Limb (tissue), 2 donors: ENCODE measurements at regions not wholly inside any gene's neighbourhood (a gene's known extent, or its start where the extent isn't known, plus 50 kb on each side); places are given as distances from the start of the nearest gene placed in this dataset.
"Not testable (repeated sequence)": the region's sequence is repeated elsewhere in the genome, so short reads cannot be mapped to it uniquely, and the experiment has no call there.

Source experiments
- DNase-seq, 2 donors: peaks; one replicate each; pipeline ENCODE4 v3.0.0-alpha.2; 2016; ENCODE audit errors: extremely low spot score in 2 of 2

DNA sequence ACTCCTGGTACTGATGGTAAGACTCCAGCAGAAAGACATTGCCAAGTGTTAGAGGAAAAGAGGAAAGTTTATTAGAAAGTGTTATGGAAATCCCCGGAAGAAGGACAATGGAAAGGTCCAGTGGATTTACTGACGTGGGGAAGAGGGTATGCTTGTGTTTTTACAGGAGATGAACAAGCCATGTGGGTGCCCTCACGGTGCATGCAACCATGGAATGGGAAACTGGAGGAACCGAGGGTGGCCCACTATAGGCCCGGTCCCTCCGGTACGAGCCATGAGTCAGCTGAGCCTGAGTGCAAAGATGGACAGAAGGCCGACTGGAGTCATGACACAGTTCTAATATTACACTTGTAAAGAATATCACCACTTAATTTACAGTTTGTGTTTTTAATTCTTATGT is 123.3 kb upstream of the ZCCHC13 start:
- no peak for DNase-seq

DNA sequence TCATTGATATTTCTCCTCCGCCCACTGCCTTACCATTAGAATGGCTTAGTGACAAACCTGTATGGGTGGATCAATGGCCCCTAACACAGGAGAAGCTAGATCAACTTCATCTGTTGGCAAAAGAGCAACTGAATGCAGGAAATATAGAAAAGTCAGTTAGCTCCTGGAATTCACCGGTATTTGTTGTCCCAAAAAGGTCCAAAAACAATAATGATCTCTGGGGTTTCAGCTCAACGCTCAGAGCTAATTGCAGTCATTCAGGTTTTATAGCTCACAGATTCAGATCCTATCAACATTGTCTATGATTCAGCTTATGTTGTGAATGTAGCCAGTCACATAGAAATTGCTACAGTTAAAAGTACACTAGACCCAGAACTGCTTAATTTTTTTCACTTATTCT is 124.0 kb upstream of the ZCCHC13 start:
- DNase-seq, result no peak

GRCh38 chrX:74179499-74179898 is 124.5 kb upstream of the ZCCHC13 start:
- DNase-seq, result no peak

DNA sequence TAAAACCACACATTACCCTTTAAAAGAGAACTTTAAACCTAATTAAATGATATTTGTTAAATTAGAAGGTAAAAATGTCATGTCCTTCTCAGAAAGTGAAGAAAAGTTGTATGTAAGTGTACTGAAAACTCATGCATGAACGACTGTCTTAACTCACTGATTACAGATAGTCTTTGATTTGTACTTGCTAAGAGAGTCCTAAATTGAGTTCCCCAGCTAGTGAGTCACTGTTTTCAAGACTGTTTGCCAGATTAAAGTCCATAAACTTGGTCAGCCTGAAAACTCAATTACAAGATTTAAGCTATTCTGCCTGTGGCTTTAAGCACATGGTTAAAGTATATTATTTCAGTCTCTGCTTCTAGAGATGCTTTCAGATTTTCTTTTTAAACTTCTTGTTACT is 124.9 kb upstream of the ZCCHC13 start:
- DNase-seq, result no peak

- peak in 1 of 2 donors; percentile 25 for DNase-seq
Measured at GRCh38 chrX:74178536-74178935, 125.4 kb upstream of the ZCCHC13 start.

DNA sequence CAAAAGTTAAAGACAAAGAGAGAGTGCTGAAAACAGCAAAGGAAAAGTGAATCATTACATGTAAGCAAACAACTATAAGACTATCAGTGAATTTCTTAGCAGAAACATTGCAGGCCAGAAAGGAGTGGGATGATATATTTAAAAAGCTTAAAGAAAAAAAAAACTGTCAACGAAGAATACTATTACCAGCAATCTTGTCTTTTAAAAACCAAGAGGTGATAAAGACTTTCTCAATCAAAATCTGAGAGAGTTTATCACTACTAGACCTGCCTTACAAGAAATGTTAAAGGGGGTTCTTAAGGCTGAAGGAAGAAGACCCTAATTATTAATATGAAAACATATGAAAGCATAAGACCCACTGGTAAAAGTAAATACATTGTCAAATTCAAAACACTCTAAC is 132.5 kb upstream of the ZCCHC13 start:
- no peak for DNase-seq

DNA sequence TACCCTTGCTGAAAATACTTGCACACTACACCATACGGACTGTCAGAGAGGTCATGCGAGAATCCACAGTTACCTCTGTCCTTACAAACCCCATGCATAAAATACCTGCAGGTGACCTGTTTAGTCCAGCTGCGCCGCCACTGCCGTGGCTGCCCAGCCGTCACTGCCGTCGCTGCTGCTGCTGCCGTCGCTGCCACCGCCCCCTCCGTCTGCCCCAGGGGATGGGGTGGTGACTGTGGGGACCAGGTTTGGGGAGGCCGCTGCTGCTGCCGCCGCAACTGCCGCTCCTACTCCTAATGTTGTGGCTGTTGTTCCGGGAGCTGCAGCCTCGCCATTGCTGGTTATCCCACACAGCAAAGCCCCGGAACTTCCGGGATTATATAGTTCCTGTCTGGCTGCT is 141.8 kb upstream of the ZCCHC13 start:
- DNase-seq, result no peak

- no peak for DNase-seq
Measured at GRCh38 chrX:74160816-74161215, 143.2 kb upstream of the ZCCHC13 start.

GRCh38 chrX:74160358-74160757 is 143.6 kb upstream of the ZCCHC13 start:
- DNase-seq, result no peak

- DNase-seq, result no peak
Measured at GRCh38 chrX:74147439-74147838, 156.5 kb upstream of the ZCCHC13 start.

- DNase-seq, result no peak
Measured at GRCh38 chrX:74138943-74139342, 165.0 kb upstream of the ZCCHC13 start.

- DNase-seq, result peak in 1 of 2 donors; percentile 74
Measured at GRCh38 chrX:74133156-74133796, 170.7 kb upstream of the ZCCHC13 start.

GRCh38 chrX:74132280-74132679 is 171.7 kb upstream of the ZCCHC13 start:
- DNase-seq, result no peak

DNA sequence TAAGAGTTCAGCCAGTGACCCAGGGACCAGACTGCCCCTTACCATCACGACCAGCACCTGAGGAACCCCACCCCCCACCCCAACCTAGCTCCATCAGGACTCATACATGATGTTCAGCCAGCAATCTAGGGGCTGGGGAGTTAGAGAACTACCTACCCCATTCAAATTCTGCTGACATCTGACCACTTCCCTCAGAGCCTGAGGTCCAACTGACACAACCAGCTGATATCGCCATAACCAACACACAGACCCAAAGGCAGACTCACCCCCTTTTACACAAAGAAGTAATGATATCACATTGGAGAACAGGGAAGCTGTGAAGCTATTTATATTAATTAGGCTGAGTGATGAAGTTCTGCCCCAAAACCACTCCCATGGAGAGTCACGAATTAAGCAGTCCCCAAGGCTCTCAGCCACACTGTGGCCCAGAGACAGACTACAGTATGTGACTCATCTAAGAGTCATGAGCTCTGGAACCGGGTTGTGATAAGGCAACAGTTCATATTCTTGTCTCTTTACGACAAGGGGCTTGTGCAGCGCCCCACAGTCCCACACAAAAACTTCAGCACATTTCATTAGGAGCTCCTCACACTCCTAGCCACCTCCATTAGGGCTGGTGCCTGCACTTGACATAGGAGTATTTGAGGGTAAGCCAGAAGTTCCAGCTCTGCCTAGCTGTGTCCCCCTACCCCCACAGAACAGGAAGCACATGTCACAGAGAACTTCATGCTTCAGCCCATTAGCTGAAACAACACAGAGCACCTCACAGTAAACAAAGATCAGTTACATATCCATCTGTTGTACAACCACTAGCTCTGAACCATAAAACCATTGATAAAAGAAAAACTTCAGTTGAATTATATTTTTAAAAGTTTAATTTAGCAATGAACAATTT is 184.7 kb upstream of the ZCCHC13 start:
- DNase-seq, result no peak

DNA sequence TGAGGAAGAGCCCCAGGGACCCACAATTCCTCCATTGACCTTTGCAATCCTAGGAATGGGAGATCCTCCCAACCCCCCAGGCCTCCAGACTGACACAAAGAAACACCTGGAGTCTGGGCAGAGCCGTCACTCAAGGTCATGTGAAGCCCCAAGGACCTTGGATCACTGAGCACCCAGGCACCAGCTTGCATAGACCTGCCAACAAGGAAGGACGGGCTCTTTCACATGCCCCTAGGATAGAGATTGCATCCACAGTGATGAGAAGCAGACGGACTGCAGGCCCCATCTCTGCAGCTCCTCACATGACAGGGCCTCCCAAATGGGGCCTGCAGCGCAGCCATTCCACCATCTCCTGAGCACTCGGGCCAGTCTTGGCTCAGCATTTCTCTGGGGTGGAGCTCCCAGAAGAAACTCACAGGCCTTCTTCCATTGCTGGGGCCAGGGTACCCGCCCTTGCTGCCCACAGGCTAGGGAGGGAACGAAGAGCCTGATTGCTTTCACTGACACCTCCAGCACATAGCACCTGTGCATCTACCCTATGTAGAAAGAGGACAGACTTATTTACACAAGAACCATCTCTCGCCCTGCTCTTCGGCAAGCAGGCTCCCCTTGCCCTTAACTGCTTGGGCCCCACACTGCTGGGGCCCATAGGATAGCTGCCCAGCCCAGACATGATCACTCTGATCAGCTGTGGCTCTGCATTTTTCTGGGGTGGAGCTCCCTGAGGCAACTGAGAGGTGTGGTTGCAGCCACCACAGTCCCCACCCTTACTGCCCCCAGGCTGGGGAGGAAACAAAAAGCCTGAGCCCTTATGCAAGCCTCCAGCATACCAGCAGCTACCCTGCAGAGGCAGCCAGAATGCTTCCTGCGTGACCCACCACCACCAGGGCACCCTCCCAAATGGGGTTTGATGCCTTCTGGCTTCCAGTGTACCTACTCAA is 185.7 kb upstream of the ZCCHC13 start:
- DNase-seq, result no peak

GRCh38 chrX:74111245-74111644 is 192.7 kb upstream of the ZCCHC13 start:
- DNase-seq, result no peak

DNA sequence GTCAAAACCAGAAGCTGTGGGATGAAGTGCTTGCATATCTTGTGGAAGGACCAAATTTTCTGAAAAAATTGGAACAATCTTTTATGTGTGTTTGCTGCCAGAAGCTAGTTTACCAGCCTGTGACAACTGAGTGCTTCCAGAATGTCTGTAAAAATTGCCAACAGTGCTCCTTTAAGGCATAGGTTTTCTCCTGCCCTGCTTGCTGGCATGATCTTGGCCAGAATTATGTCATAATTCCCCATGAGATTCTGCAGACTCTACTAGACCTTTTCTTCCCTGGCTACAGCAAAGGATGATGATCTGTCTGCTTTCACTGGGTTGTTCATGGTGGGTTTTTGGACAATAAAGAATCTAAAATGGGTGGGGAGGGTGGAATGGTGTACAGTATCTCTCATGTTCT is 196.3 kb upstream of the ZCCHC13 start:
- no peak for DNase-seq

GRCh38 chrX:74104356-74105015 is 199.5 kb upstream of the ZCCHC13 start:
- DNase-seq, result no peak

DNA sequence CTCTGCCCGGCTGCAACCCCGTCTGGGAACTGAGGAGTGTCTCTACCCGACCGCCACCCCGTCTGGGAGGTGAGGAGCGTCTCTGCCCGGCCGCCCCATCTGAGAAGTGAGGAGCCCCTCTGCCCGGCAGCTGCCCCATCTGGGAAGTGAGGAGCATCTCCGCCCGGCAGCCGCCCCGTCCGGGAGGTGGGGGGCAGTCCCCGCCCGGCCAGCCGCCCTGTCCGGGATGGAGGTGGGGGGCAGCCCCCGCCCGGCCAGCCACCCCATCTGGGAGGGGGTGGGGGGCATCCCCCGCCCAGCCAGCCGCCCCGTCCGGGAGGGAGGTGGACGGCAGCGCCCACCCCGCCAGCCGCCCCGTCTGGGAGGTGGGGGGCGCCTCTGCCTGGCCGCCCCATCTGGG is 205.6 kb upstream of the ZCCHC13 start:
- DNase-seq, result not testable (repeated sequence)

DNA sequence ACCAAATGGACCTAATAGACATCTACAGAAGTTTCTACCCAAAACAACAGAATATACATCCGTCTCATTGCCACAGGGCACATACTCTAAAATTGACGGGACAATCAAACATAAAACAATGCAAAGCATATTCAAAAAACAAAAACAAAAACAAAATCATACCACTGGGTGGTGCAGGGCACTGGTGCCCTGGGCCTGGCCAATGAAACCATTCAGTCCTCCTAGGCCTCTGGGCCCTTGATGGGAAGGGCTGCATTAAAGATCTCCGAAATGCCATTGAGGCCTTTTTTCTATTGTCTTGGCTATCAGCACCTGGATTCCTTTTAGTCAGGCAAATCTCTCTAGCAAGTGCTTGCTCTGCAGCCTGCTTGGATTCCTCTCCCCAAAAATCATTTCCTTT is 213.9 kb upstream of the ZCCHC13 start:
- no peak for DNase-seq

- DNase-seq, result no peak
Measured at GRCh38 chrX:74085642-74086236, 218.2 kb upstream of the ZCCHC13 start.
